ENCODE measurements at regions not wholly inside any gene's neighbourhood (a gene's known extent, or its start where the extent isn't known, plus 50 kb on each side); places are given as distances from the start of the nearest gene placed in this dataset.

DNA sequence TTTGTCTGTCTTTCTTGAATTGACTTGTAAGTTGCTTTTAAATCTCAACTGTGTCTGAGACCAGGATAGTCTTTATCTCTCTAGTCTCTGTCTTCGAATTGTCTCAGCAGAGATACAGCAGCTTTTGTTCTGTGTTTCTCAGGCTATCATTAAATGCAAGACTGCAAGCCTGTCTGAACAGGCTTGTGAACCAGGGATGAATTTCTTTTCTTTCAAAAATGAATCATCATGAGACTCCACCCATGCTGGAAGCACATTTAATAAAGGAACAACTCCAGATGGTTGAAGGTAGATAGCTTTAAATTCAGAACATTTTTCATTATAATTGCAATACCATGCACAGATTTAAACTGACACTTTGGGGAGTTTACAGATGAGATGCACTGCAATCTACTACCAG, 155.9 kb downstream of the SEC23IP start:
- no peak for TF ChIP-seq POLR2AphosphoS5 (IDR thresholded peaks at IDR 0.05; ENCODE audit: low read depth, low read length)
- no peak for TF ChIP-seq POLR2A (IDR thresholded peaks at IDR 0.05; ENCODE audit: low read depth, low read length)
- TF ChIP-seq SPI1 (IDR thresholded peaks at IDR 0.05; ENCODE audit: low read depth, low read length) = no peak
- no peak for TF ChIP-seq TAF1 (IDR thresholded peaks at IDR 0.05; ENCODE audit: low read depth, low read length)
